ENCODE measurements at regions not wholly inside any gene's neighbourhood (a gene's known extent, or its start where the extent isn't known, plus 50 kb on each side); places are given as distances from the start of the nearest gene placed in this dataset.

GRCh38 chr5:66234241-66234640 lies 90.1 kb downstream of the SREK1 start:
- no peaks in the 10 kb centered on the region for H3K9me3 Mint-ChIP-seq
- no peak overlapping the region for H3K27ac Mint-ChIP-seq
- H3K36me3 Mint-ChIP-seq (ENCODE audit: low read depth) = no peaks in the 10 kb centered on the region
- ChIA-PET POLR2A (no interaction called here), CTCF (no interaction called here)
- H3K4me1 Mint-ChIP-seq = no peaks in the 10 kb centered on the region
- no peak for DNase-seq
- H3K27me3 Mint-ChIP-seq = no peaks in the 10 kb centered on the region
- H3K4me3 Mint-ChIP-seq = no peak overlapping the region

GRCh38 chr5:66238435-66238834 lies 94.3 kb downstream of the SREK1 start:
- Mint-ChIP-seq H3K27ac (no peak overlapping the region), H3K9me3 (no peaks in the 10 kb centered on the region), H3K4me3 (no peak overlapping the region), H3K4me1 (no peaks in the 10 kb centered on the region), H3K36me3 (ENCODE audit: low read depth) (no peaks in the 10 kb centered on the region), H3K27me3 (no peaks in the 10 kb centered on the region)
- no peak for DNase-seq
- ChIA-PET POLR2A (no interaction called here), CTCF (no interaction called here)

GRCh38 chr5:66239034-66239433 lies 94.9 kb downstream of the SREK1 start:
- Mint-ChIP-seq H3K27me3 (no peaks in the 10 kb centered on the region), H3K4me1 (no peaks in the 10 kb centered on the region), H3K4me3 (no peak overlapping the region), H3K9me3 (no peaks in the 10 kb centered on the region), H3K27ac (no peak overlapping the region), H3K36me3 (ENCODE audit: low read depth) (no peaks in the 10 kb centered on the region)
- no peak for DNase-seq
- POLR2A ChIA-PET = no interaction called here
- CTCF ChIA-PET = no interaction called here

GRCh38 chr5:66241136-66241825 lies 97.2 kb downstream of the SREK1 start:
- H3K4me3 Mint-ChIP-seq = no peak overlapping the region
- no peaks in the 10 kb centered on the region for H3K27me3 Mint-ChIP-seq
- no peaks in the 10 kb centered on the region for H3K9me3 Mint-ChIP-seq
- POLR2A ChIA-PET = interaction anchor here (0.6 kb wide), 1 partner anchor 410 kb away, joined by 11 read pairs; no protein-coding TSS in a partner anchor
- DNase-seq = no peak
- no peak overlapping the region for H3K27ac Mint-ChIP-seq
- H3K4me1 Mint-ChIP-seq = no peaks in the 10 kb centered on the region
- CTCF ChIA-PET = no interaction called here
- H3K36me3 Mint-ChIP-seq (ENCODE audit: low read depth) = no peaks in the 10 kb centered on the region

GRCh38 chr5:66242050-66242715 lies 98.1 kb downstream of the SREK1 start:
- ChIA-PET POLR2A (interaction anchor here (0.6 kb wide), 1 partner anchor 411 kb away, joined by 11 read pairs; no protein-coding TSS in a partner anchor), CTCF (no interaction called here)
- Mint-ChIP-seq H3K4me1 (no peaks in the 10 kb centered on the region), H3K27ac (no peak overlapping the region), H3K36me3 (ENCODE audit: low read depth) (no peaks in the 10 kb centered on the region), H3K9me3 (no peaks in the 10 kb centered on the region), H3K27me3 (no peaks in the 10 kb centered on the region), H3K4me3 (no peak overlapping the region)
- DNase-seq = no peak

GRCh38 chr5:66246608-66247007 lies 102.5 kb downstream of the SREK1 start:
- CTCF ChIA-PET = no interaction called here
- no peaks in the 10 kb centered on the region for H3K9me3 Mint-ChIP-seq
- no peaks in the 10 kb centered on the region for H3K36me3 Mint-ChIP-seq (ENCODE audit: low read depth)
- H3K4me3 Mint-ChIP-seq = no peak overlapping the region
- H3K27me3 Mint-ChIP-seq = no peaks in the 10 kb centered on the region
- no peak overlapping the region for H3K27ac Mint-ChIP-seq
- DNase-seq = no peak
- H3K4me1 Mint-ChIP-seq = no peaks in the 10 kb centered on the region
- POLR2A ChIA-PET = no interaction called here

GRCh38 chr5:66247176-66247960 lies 103.3 kb downstream of the SREK1 start:
- Mint-ChIP-seq H3K27me3 (no peaks in the 10 kb centered on the region), H3K36me3 (ENCODE audit: low read depth) (no peaks in the 10 kb centered on the region), H3K9me3 (no peaks in the 10 kb centered on the region), H3K4me1 (no peaks in the 10 kb centered on the region), H3K4me3 (no peak overlapping the region), H3K27ac (no peak overlapping the region)
- POLR2A ChIA-PET = no interaction called here
- CTCF ChIA-PET = no interaction called here
- DNase-seq = no peak

GRCh38 chr5:66248874-66249273 lies 104.8 kb downstream of the SREK1 start:
- H3K27ac Mint-ChIP-seq = no peak overlapping the region
- CTCF ChIA-PET = no interaction called here
- no peaks in the 10 kb centered on the region for H3K9me3 Mint-ChIP-seq
- no peaks in the 10 kb centered on the region for H3K27me3 Mint-ChIP-seq
- H3K4me3 Mint-ChIP-seq = no peak overlapping the region
- POLR2A ChIA-PET = no interaction called here
- no peaks in the 10 kb centered on the region for H3K36me3 Mint-ChIP-seq (ENCODE audit: low read depth)
- H3K4me1 Mint-ChIP-seq = no peaks in the 10 kb centered on the region
- DNase-seq = no peak

- no peak overlapping the region for H3K4me3 Mint-ChIP-seq
- no peaks in the 10 kb centered on the region for H3K27me3 Mint-ChIP-seq
- H3K4me1 Mint-ChIP-seq = no peaks in the 10 kb centered on the region
- ChIA-PET POLR2A (no interaction called here), CTCF (interaction anchor here (0.6 kb wide), 1 partner anchor 218 kb away, joined by 6 read pairs; no protein-coding TSS in a partner anchor)
- H3K9me3 Mint-ChIP-seq = no peaks in the 10 kb centered on the region
- H3K27ac Mint-ChIP-seq = no peak overlapping the region
- no peaks in the 10 kb centered on the region for H3K36me3 Mint-ChIP-seq (ENCODE audit: low read depth)
- DNase-seq = no peak
Observed at GRCh38 chr5:66249920-66250319, 105.8 kb downstream of the SREK1 start.

- Mint-ChIP-seq H3K27ac (no peak overlapping the region), H3K4me1 (peaks cover 2% of the 10 kb centered on the region), H3K9me3 (no peaks in the 10 kb centered on the region), H3K4me3 (no peak overlapping the region), H3K36me3 (ENCODE audit: low read depth) (no peaks in the 10 kb centered on the region), H3K27me3 (no peaks in the 10 kb centered on the region)
- ChIA-PET POLR2A (no interaction called here), CTCF (no interaction called here)
- no peak for DNase-seq
Observed at GRCh38 chr5:66252849-66253248, 108.7 kb downstream of the SREK1 start.

- POLR2A ChIA-PET = no interaction called here
- Mint-ChIP-seq H3K27ac (no peak overlapping the region), H3K4me3 (no peak overlapping the region), H3K36me3 (ENCODE audit: low read depth) (no peaks in the 10 kb centered on the region), H3K9me3 (no peaks in the 10 kb centered on the region), H3K27me3 (no peaks in the 10 kb centered on the region), H3K4me1 (peaks cover 2% of the 10 kb centered on the region)
- no peak for DNase-seq
- CTCF ChIA-PET = no interaction called here
Observed at GRCh38 chr5:66255714-66256113, 111.6 kb downstream of the SREK1 start.

GRCh38 chr5:66273121-66273520 lies 129.0 kb downstream of the SREK1 start:
- no peak overlapping the region for H3K4me3 Mint-ChIP-seq
- no peaks in the 10 kb centered on the region for H3K4me1 Mint-ChIP-seq
- ChIA-PET POLR2A (no interaction called here), CTCF (interaction anchor here (1.1 kb wide), 1 partner anchor 37 kb away, joined by 4 read pairs; no protein-coding TSS in a partner anchor)
- DNase-seq = no peak
- H3K27ac Mint-ChIP-seq = no peak overlapping the region
- H3K36me3 Mint-ChIP-seq (ENCODE audit: low read depth) = no peaks in the 10 kb centered on the region
- H3K27me3 Mint-ChIP-seq = peaks cover 8% of the 10 kb centered on the region
- H3K9me3 Mint-ChIP-seq = no peaks in the 10 kb centered on the region

- H3K36me3 Mint-ChIP-seq (ENCODE audit: low read depth) = no peaks in the 10 kb centered on the region
- POLR2A ChIA-PET = no interaction called here
- H3K9me3 Mint-ChIP-seq = no peaks in the 10 kb centered on the region
- H3K4me3 Mint-ChIP-seq = no peak overlapping the region
- CTCF ChIA-PET = no interaction called here
- H3K27ac Mint-ChIP-seq = no peak overlapping the region
- no peak for DNase-seq
- no peaks in the 10 kb centered on the region for H3K4me1 Mint-ChIP-seq
- H3K27me3 Mint-ChIP-seq = peaks cover 6% of the 10 kb centered on the region
Observed at GRCh38 chr5:66276986-66277385, 132.9 kb downstream of the SREK1 start.
